Testis (tissue), 2 donors: ENCODE measurements at regions not wholly inside any gene's neighbourhood (a gene's known extent, or its start where the extent isn't known, plus 50 kb on each side); places are given as distances from the start of the nearest gene placed in this dataset.
"Not testable (repeated sequence)": the region's sequence is repeated elsewhere in the genome, so short reads cannot be mapped to it uniquely, and the experiment has no call there.

Source experiments
- CTCF ChIP-seq, 3 experiments: fragments of 450-650 bp in 2 of 3; fragments of 200-600 bp in 1 of 3; sonication (generic) in 1 of 3; IDR thresholded peaks; one replicate each; pipeline ENCODE4 v1.5.1; 2016 to 2019; ENCODE audit warnings: antibody characterized with exemption in 3 of 3, mild to moderate bottlenecking in 2 of 3, moderate library complexity in 1 of 3
- POLR2A ChIP-seq: fragments of 450-650 bp; IDR thresholded peaks from one replicate; pipeline ENCODE4 v1.6.1; 2017; ENCODE audit warnings: antibody characterized with exemption, mild to moderate bottlenecking, moderate library complexity

- not testable (repeated sequence) for TF ChIP-seq CTCF (IDR thresholded peaks at IDR 0.05); POLR2A
Observed at GRCh38 chr21:33965662-33966061, 50.1 kb upstream of the ATP5PO start.
